NB4 (cell line): ENCODE measurements at regions not wholly inside any gene's neighbourhood (a gene's known extent, or its start where the extent isn't known, plus 50 kb on each side); places are given as distances from the start of the nearest gene placed in this dataset.

Experiments
- DNase-seq: peaks from one replicate; pipeline ENCODE4 v3.0.0; 2010; ENCODE audit warnings: low read depth
- H3K4me3 ChIP-seq: one replicate; pipeline ENCODE4 v1.5.1; 2011; ENCODE audit warnings: mild to moderate bottlenecking, low read depth, low read length, moderate library complexity
- MAX ChIP-seq: IDR thresholded peaks from 2 replicates; pipeline ENCODE4 v1.6.1; 2011; ENCODE audit warnings: low read depth, low read length
- MYC ChIP-seq: IDR thresholded peaks from 2 replicates; pipeline ENCODE4 v1.6.1; 2011; ENCODE audit warnings: low read depth, low read length
- POLR2A ChIP-seq: IDR thresholded peaks from 2 replicates; pipeline ENCODE4 v1.6.1; 2011; ENCODE audit warnings: mild to moderate bottlenecking; ENCODE audit not compliant: insufficient read length; ENCODE audit errors: extremely low read depth
- TF ChIP-seq, protein P1 (sequence below): IDR thresholded peaks from one replicate; pipeline ENCODE4 v1.5.1; 2012; ENCODE audit warnings: low read depth, low read length

DNA sequence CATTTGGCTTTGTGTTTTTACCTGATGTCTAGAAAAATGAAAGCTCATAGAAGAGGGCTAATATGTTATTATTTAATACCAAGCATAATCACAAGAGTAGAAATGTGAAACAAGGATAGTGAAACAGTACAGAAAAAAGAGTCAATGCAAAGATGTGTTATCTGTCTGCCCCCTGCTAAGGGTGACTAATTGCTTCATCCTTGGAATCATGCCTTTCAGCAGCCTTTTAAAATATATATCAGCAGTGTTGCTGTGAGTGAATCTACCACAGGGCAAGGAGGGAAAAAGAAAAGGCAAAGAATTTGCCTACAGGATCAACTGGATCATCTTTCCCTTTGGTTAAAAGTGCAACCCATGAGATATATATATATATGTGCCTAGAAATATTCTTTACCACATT is 867.2 kb upstream of the RAG2 start:
- no peak overlapping the region for H3K4me3 ChIP-seq
- no peak for TF ChIP-seq POLR2A
- no peak for TF ChIP-seq MYC
- TF ChIP-seq MAX, result no peak
- TF ChIP-seq, protein P1, sequence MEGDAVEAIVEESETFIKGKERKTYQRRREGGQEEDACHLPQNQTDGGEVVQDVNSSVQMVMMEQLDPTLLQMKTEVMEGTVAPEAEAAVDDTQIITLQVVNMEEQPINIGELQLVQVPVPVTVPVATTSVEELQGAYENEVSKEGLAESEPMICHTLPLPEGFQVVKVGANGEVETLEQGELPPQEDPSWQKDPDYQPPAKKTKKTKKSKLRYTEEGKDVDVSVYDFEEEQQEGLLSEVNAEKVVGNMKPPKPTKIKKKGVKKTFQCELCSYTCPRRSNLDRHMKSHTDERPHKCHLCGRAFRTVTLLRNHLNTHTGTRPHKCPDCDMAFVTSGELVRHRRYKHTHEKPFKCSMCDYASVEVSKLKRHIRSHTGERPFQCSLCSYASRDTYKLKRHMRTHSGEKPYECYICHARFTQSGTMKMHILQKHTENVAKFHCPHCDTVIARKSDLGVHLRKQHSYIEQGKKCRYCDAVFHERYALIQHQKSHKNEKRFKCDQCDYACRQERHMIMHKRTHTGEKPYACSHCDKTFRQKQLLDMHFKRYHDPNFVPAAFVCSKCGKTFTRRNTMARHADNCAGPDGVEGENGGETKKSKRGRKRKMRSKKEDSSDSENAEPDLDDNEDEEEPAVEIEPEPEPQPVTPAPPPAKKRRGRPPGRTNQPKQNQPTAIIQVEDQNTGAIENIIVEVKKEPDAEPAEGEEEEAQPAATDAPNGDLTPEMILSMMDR, result no peak
- DNase-seq, result no peak

DNA sequence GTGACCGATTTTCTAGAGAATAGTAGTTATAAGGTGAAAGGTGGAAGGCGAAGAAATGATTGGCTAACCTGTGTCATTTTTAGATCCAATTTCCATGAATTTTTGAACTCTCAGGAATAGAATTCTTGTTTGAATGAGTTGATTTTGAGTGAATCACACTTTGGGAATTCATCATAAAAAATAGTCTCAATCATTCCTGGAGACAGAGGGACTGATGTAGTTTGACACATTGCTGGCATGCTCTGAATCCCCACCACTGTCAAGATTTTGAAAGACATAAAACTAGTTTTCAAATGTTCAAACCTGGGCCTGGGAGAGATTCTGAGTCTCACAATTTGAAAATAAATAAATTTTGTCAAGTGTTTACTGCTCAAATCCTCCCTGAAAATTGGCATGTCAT is 861.4 kb upstream of the RAG2 start:
- TF ChIP-seq POLR2A, result no peak
- TF ChIP-seq MAX, result no peak
- TF ChIP-seq, protein P1, result no peak
- TF ChIP-seq MYC, result no peak
- H3K4me3 ChIP-seq, result no peak overlapping the region
- DNase-seq, result no peak

DNA sequence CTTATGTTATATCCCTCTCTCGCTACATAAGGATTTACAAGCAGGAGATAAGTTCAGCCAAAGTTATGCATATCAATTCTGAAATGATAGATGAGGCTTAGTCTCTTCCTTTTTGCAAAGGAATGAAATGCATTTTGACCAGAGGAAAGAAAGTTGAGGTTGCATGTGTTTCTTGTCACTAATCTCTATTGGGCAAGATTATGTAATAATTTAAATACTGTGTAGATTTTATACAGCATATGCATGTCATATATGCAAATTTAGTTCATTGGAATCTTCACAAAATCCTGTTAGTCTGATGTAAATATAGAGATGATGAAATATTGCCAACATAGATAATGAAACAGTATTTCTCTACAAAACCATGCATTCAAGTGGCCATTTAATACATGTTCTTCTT is 858.7 kb upstream of the RAG2 start:
- H3K4me3 ChIP-seq, result no peak overlapping the region
- no peak for TF ChIP-seq MYC
- no peak for TF ChIP-seq MAX
- no peak for TF ChIP-seq POLR2A
- TF ChIP-seq, protein P1, result no peak
- no peak for DNase-seq

- H3K4me3 ChIP-seq, result no peak overlapping the region
- no peak for DNase-seq
- TF ChIP-seq POLR2A, result no peak
- TF ChIP-seq MYC, result no peak
- TF ChIP-seq, protein P1, result no peak
- no peak for TF ChIP-seq MAX
These were observed 853.9 kb upstream of the RAG2 start for GRCh38 chr11:37451903-37452302.

DNA sequence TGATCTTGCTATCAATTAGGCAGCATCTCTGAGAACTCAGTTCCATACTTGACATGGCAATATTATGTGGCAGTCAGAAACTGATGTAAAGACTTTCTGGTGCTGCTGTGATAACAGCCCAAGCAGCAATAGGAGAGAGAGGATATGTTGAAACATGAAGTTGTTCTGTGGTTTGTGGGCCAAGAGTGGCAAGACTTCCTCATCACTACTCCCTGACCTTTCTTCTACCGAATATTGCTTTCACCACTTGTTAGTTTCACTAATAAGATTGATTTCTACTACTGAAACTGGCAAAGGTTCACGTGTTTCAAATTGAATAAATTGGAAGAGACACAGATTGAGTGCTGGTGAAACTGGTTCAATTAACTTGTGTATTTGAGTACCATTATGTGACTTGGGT is 852.6 kb upstream of the RAG2 start:
- peak; percentile 78 for DNase-seq
- H3K4me3 ChIP-seq, result no peak overlapping the region
- TF ChIP-seq MAX (no peak), POLR2A (no peak), MYC (no peak)
- TF ChIP-seq, protein P1, result no peak

GRCh38 chr11:37449146-37449545 is 851.1 kb upstream of the RAG2 start:
- H3K4me3 ChIP-seq, result no peak overlapping the region
- TF ChIP-seq MYC (no peak), MAX (no peak), POLR2A (no peak)
- TF ChIP-seq, protein P1, result peak; percentile 45
- peak; percentile 58 for DNase-seq
